ENCODE measurements at regions not wholly inside any gene's neighbourhood (a gene's known extent, or its start where the extent isn't known, plus 50 kb on each side); places are given as distances from the start of the nearest gene placed in this dataset.

GRCh38 chr5:30845194-30845593, 348.3 kb upstream of the CDH6 start:
- no peak for DNase-seq

DNA sequence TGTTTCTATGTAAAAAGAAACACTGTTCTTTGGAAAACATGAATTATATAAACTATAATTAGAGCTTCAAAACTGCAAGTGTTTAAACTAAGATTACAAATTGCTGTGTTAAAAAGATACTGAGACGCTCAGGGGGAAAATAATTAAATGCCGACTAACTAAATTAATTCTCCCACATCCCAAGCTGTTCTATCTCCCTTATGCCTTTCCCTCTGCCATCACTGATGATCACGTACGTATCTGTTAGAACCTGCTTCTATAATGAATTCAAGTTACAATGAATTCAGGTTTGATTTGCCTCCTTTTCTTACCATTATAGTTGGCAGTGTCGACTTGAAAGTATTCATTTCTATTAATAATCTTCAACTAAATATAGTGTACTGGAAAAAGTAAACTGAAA, 349.9 kb upstream of the CDH6 start:
- no peak for DNase-seq

DNA sequence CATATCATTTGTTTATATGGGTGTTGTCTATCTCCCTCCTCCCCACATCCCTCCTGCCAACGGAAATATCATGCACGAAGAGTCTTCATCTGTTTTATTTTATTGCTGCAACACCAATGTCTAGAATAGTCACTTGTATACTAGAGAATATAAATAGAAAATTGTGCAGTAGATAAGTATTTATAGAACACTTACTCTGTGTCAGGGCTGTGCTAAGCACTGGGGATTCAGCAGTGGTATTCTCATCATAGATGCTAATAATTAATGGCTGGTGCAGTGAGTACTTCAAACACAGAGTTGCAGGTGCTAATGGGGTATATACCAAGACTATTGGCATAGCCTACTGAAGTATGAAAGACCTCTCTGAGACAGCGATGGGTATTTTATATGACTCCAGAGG, 353.5 kb upstream of the CDH6 start:
- no peak for DNase-seq

DNA sequence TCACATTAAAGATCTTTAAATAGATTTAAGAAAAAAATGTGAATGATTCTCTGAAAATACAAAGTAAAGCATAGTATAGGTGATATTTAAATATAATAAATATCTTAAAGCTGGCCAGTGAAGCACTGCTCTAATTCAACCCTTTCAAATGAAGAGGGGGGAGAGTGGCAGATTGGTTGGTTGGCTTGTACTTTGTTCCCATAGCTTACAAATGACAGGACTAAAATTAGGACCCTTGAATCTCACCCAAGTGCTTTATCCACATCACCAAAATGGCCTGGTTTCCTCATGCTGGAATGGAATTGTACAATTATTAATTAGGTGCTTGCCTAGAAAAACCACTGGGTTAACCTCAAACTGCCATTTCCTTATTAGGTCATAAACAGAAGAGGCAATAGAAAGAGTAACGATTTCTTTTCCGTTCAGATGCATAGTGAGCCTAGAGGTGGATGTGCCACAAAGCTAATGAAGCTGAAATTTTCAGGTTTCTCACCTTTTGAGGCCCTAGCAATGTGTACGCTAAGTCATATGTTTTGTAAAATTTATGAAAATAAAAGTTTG, 354.5 kb upstream of the CDH6 start:
- no peak for DNase-seq

GRCh38 chr5:30832519-30832918, 361.0 kb upstream of the CDH6 start:
- DNase-seq = no peak

- DNase-seq = no peak
Observed at GRCh38 chr5:30831605-30832004, 361.9 kb upstream of the CDH6 start.

- no peak for DNase-seq
Observed at GRCh38 chr5:30831123-30831522, 362.4 kb upstream of the CDH6 start.

GRCh38 chr5:30811298-30811697, 382.2 kb upstream of the CDH6 start:
- DNase-seq = no peak

GRCh38 chr5:30809933-30810332, 383.6 kb upstream of the CDH6 start:
- peak; percentile 52 for DNase-seq

GRCh38 chr5:30808996-30809395, 384.5 kb upstream of the CDH6 start:
- DNase-seq = no peak

GRCh38 chr5:30804739-30805505, 388.6 kb upstream of the CDH6 start:
- no peak for DNase-seq

DNA sequence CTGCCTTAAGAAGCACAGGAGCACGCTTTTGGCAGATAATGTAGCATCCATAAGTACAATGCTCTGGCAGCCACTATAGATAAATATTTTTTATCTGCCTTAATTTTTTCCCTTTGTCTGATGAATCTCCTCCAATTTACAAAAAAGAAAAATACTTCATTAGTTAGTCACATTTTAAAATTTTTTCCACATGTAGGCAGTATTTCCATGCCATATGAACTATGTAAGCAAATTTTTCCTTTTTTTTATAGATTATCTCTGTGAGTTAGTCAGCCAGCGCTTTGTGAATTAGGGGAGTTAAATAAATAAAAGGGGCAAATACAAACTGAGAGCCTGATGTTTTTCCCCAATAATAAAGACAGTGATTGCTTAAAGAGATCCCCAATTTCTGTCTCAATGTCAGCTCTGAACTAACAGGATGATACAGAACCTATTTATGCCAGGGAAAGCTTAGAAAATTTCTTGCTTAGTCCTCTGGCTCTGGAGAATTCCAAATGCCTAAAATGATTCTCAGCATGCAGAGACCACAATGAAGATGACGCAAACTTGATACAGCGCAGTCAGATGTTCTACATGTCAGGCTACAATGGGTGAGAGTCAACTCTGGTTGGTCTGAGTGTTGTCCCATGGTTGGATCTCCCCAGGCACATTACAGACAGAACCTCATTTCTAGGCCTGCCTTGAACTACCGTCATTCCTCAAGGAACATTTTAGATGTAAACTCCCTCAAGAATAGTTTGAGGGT, 390.4 kb upstream of the CDH6 start:
- DNase-seq = no peak

GRCh38 chr5:30781643-30782042, 411.8 kb upstream of the CDH6 start:
- DNase-seq = no peak

DNA sequence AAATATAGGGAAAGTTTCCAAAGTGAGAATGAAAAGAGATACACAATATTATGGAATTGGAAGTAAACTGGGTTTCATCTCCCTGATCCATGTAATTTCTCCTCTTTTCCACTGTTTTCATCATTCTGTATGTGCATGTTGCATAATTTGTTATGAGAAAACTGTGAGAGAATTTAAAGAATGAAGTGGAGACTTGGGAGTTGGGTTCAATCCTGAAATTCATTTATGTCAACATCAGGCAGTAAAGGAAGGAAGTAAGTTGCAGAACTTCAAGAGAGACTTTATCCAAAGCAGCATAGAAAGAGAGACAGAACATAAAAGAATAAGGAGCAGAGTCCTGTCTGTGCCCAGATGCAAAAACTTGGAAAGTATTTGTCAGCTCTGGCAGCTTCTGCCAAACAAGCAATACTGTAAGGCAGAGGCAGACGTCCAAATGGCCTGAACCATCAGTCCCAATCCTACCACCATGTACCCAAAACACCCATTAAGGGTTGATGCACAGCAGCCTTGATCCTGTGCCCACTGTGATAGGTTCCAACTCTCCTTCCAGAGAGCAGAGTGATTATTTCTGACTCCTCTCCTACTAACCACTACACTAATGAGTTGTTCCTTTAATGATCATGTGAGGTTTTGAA, 425.3 kb upstream of the CDH6 start:
- DNase-seq = no peak

DNA sequence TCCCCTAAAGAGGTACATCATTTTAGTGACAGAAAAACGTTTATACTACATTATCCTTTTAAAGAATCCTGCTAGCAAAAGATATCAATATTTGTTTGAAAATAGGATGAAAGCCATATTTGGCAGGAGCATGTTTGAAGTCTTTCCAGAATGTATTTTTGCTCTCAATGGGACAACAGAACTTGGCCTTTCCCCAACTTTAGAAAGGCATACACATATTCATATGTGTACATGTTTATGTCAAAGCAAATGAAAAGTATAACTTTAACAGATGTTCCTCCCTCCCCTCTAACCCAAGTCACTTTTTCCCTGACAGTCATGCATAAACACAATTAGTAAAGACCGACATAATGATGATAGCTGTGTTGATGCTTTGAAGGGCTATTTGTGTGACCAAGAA, 427.8 kb upstream of the CDH6 start:
- no peak for DNase-seq

DNA sequence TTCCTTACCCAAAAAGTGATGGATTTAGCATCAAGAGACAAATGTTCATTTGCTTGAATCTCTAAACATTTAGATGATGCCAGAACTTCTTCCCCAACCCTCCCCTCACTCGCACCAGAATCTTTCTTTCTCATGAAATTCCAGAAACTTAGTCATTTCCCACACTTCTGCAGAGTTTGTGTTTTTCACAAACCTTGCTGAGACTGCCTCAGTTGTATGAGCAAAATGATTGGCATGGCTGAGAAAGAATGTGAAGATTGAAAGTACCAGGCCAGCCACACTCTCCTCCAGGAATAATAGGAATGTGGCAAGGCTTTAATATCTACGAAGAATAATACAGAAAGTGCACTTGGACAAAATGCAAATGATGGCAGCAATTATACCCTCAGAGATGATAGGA, 428.3 kb upstream of the CDH6 start:
- DNase-seq = no peak

GRCh38 chr5:30764704-30765103, 428.8 kb upstream of the CDH6 start:
- no peak for DNase-seq

DNA sequence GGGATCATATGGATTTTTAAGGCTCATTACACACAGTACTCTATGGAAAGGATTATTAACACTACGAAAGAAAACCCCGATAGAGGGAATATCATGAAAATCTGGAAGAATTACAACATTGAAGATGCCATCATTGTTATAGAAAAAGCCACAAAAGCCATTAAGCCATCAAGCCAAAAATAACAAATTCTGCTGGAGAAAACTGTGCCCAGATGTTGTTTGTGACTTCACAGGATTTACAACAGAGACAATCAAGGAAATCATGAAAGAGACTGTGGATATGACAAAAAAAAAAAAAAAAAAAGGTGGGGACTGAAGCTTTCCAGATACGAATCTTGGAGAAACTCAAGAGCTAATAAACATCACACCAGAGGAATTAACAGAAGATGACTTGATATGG, 433.8 kb upstream of the CDH6 start:
- DNase-seq = no peak

- no peak for DNase-seq
Observed at GRCh38 chr5:30752015-30752414, 441.5 kb upstream of the CDH6 start.

GRCh38 chr5:30749971-30750370, 443.5 kb upstream of the CDH6 start:
- DNase-seq = no peak

- DNase-seq = no peak
Observed at GRCh38 chr5:30747412-30747811, 446.1 kb upstream of the CDH6 start.

DNA sequence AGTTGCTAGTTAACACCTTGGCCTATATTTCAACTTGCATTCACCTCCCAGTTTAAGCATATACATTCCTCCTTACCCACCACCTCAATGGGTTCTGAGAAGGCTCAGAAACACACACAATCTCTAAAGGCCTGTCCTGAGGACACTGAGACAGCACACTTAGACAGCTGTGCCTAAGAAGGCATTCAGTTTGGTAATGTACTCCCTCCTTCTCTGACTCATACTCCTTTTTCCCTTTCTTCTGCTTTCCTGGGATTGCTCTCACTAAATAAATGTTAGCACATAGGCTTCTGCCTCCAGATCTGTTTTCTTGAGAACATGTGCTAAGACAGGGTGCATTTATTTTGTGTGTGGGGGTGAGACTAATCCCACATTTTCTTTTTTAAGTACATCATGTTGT, 456.8 kb upstream of the CDH6 start:
- DNase-seq = no peak

DNA sequence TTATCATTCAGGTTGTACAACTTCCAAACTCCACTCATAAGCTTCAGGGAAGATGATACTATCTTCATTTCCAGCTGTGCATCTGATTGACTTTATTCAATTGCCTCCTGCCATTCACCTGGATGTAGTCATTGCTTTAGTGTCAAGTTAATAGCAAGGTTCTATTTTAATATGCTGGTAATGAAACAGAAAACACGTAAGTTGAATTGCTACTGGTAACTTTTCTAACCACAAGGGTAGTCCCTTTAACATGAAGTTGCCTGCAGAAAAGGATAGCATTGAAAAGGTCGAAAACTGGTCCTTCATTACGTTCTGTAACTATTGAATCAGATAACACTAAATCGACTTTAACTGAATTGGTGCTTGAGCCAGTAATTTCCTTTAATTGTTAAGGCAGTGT, 459.4 kb upstream of the CDH6 start:
- no peak for DNase-seq

DNA sequence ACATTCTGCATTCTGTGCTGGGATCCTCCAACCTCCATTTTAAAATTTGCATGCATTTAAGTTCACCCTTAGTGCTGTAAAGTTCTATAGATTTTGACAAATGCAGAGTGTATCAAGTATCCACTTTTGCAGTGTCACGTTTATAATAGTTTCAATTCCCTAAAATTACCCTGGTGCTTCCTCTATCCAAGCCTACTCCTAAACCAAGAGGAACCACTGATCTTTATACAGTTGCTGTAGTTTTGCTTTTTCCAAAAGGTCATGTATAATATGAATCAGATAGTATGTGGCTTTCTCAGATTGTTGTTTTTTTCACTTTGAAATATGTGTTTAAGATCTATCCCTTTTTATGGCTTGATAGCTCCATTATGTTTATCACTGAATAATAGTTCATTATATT, 468.4 kb upstream of the CDH6 start:
- no peak for DNase-seq

Data from NCI-H2171 treated with DMSO at 0.1 percent for 48 hours (cell line).